BE2C (cell line): ENCODE measurements at regions not wholly inside any gene's neighbourhood (a gene's known extent, or its start where the extent isn't known, plus 50 kb on each side); places are given as distances from the start of the nearest gene placed in this dataset.

Experiments used
- DNase-seq: peaks from one replicate; pipeline ENCODE4 v3.0.0-alpha.2; 2020
- H3K27me3 ChIP-seq: fragments of 250-450 bp; sonication (Bioruptor Pico); 2 replicates; pipeline ENCODE4 v1.5.1; 2020; ENCODE audit warnings: mild to moderate bottlenecking
- H3K36me3 ChIP-seq: fragments of 250-450 bp; sonication (Bioruptor Pico); 2 replicates; pipeline ENCODE4 v1.5.1; 2020; ENCODE audit warnings: mild to moderate bottlenecking
- H3K4me1 ChIP-seq: fragments of 250-450 bp; sonication (Bioruptor Pico); 2 replicates; pipeline ENCODE4 v1.5.1; 2020
- H3K4me3 ChIP-seq: 2 replicates; pipeline ENCODE4 v1.5.1; 2011; ENCODE audit warnings: low read depth, low read length
- H3K9me3 ChIP-seq: fragments of 250-450 bp; sonication (Bioruptor Pico); 2 replicates; pipeline ENCODE4 v1.5.1; 2020
- TF ChIP-seq, protein P1 (sequence below): IDR thresholded peaks from 2 replicates; pipeline ENCODE4 v1.5.1; 2012; ENCODE audit warnings: mild to moderate bottlenecking, low read depth, low read length

DNA sequence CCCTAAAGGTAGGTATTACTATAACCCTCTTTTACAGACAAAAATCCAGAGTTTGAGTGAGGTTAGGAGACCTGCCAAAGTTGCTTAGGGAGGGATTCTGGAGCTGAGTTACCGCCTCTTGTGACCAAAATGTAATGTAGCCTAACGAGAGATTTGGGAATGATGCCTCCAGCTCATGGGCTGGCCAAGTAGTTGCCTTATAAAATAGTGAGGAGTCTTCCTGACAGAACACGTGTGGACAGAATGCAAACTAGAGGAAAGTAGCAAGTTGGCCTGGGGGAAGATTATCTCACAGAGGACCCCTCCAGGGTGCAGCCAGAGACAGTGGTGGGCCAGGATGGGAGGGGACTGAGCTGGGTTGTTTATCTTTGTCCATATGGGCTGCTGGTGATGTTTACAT, 543.7 kb upstream of the CDH11 start:
- Histone ChIP-seq H3K9me3 (no peaks in the 10 kb centered on the region), H3K36me3 (no peaks in the 10 kb centered on the region), H3K4me1 (peaks cover 3% of the 10 kb centered on the region), H3K4me3 (no peak overlapping the region), H3K27me3 (no peaks in the 10 kb centered on the region)
- DNase-seq: no peak
- TF ChIP-seq, protein P1, sequence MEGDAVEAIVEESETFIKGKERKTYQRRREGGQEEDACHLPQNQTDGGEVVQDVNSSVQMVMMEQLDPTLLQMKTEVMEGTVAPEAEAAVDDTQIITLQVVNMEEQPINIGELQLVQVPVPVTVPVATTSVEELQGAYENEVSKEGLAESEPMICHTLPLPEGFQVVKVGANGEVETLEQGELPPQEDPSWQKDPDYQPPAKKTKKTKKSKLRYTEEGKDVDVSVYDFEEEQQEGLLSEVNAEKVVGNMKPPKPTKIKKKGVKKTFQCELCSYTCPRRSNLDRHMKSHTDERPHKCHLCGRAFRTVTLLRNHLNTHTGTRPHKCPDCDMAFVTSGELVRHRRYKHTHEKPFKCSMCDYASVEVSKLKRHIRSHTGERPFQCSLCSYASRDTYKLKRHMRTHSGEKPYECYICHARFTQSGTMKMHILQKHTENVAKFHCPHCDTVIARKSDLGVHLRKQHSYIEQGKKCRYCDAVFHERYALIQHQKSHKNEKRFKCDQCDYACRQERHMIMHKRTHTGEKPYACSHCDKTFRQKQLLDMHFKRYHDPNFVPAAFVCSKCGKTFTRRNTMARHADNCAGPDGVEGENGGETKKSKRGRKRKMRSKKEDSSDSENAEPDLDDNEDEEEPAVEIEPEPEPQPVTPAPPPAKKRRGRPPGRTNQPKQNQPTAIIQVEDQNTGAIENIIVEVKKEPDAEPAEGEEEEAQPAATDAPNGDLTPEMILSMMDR: no peak

DNA sequence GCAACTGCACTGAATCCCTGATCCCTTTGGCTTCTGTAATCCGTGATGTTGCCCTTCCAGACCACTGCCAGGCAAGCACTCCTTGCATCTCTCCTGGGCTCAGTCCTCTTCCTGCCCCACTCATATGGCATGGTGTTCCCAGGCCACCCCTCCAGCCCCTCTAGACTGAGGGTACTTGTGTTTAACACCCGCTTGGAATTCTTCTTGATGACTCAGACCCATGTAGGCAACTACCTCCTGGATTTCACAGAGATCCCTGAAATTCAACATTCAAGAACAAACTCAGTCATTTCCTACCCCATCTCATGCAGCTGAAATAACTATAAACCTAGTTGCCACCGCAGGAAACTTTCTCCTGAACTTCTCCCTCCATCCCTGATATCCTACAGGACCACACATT, 541.9 kb upstream of the CDH11 start:
- DNase-seq: no peak

DNA sequence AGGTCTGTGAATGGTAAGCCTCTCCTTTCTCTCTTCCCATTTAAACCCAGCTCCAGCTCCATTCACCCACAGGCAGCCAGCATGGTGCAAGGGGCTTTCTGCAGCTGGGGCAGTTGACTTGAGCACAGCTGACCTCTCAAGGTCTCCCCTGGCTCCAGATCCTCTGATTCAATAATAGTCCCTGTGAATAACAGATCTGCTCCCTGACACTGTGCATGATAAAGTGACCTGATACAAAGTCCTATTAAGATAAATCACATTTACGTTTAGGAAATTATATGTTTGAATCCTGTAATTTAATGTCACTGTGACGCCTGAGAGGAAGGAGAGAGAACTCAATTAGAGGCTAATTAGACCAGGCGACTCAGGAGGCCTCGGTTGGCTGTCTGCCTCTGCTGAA, 540.4 kb upstream of the CDH11 start:
- DNase-seq: peak; percentile 53
- TF ChIP-seq, protein P1: no peak
- H3K4me1 ChIP-seq: peaks cover 16% of the 10 kb centered on the region
- no peaks in the 10 kb centered on the region for H3K27me3 ChIP-seq
- no peaks in the 10 kb centered on the region for H3K9me3 ChIP-seq
- no peaks in the 10 kb centered on the region for H3K36me3 ChIP-seq
- H3K4me3 ChIP-seq: no peak overlapping the region

More for the DNA sequence above, 541.9 kb upstream of the CDH11 start:
- TF ChIP-seq, protein P1: no peak
- H3K4me1 ChIP-seq: peaks cover 9% of the 10 kb centered on the region
- H3K9me3 ChIP-seq: no peaks in the 10 kb centered on the region
- no peaks in the 10 kb centered on the region for H3K36me3 ChIP-seq
- no peak overlapping the region for H3K4me3 ChIP-seq
- no peaks in the 10 kb centered on the region for H3K27me3 ChIP-seq

DNA sequence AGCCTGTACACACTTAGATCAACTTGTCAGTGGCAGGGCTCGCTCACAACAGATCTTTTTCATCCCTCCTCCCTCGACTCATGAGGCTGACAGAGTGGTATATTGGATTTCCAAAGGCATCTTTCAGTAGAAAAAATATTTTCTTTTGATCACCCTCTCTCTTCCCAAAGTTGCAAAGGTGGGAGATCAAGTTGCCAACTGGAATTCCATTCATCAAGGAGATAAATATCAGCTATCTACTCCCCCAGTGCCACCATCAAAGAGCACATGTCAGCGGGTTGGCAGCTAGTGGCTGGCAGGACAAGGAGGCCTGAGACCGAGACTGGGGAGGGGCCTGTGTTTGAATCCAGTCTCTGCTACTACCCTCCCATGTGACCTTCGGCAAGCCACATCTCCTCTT, 539.7 kb upstream of the CDH11 start:
- Histone ChIP-seq H3K4me1 (peaks cover 20% of the 10 kb centered on the region), H3K27me3 (no peaks in the 10 kb centered on the region), H3K4me3 (no peak overlapping the region), H3K9me3 (no peaks in the 10 kb centered on the region), H3K36me3 (no peaks in the 10 kb centered on the region)
- TF ChIP-seq, protein P1: no peak
- DNase-seq: no peak

DNA sequence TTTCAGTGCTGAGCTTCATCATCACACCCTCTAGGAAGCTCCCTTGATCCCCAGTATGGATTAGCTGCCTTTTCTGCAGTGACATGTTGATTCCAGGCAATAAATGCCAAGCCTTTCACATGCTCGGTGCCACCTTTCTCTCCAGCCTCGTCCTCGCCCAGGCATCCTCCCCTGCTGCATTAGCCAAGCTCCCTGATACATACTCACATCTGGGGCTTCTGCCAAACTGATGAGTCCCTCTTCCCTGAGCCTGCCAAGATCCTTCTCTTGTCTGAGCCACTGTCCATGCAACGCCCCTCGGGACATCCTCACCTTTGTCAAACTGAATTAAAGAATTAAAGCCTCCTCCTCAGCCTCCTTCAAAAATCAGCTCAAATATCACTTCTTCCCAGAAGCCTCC, 538.5 kb upstream of the CDH11 start:
- H3K27me3 ChIP-seq: no peaks in the 10 kb centered on the region; the same call in 1 of the 2 replicates
- DNase-seq: no peak
- H3K9me3 ChIP-seq: no peaks in the 10 kb centered on the region
- TF ChIP-seq, protein P1: no peak
- H3K36me3 ChIP-seq: no peaks in the 10 kb centered on the region
- H3K4me3 ChIP-seq: no peak overlapping the region
- H3K4me1 ChIP-seq: peaks cover 20% of the 10 kb centered on the region

DNA sequence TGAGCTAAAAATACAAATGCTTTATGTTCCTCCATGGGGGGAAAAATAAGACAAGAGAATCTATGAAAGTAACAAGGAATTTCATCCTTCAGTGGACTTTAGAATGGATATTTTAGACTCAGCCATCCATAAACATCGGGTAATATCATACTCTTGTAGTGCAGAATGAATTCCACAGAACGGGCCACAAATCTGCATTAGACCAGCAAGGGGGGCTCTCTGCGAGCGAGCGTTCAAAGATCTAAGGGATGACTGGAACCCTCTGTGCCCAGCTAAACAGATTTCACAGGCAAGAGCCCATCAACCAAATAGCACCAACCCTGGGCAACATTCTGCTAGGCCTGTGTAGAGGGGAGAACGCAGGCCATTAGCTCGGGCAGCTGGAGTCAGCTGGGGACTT, 537.9 kb upstream of the CDH11 start:
- TF ChIP-seq, protein P1: no peak

More for the DNA sequence above, 537.9 kb upstream of the CDH11 start:
- H3K27me3 ChIP-seq: no peaks in the 10 kb centered on the region; the same call in 1 of the 2 replicates
- H3K36me3 ChIP-seq: no peaks in the 10 kb centered on the region
- no peak for DNase-seq
- H3K9me3 ChIP-seq: no peaks in the 10 kb centered on the region
- H3K4me1 ChIP-seq: peaks cover 20% of the 10 kb centered on the region
- H3K4me3 ChIP-seq: no peak overlapping the region
